ENCODE measurements at regions not wholly inside any gene's neighbourhood (a gene's known extent, or its start where the extent isn't known, plus 50 kb on each side); places are given as distances from the start of the nearest gene placed in this dataset.

DNA sequence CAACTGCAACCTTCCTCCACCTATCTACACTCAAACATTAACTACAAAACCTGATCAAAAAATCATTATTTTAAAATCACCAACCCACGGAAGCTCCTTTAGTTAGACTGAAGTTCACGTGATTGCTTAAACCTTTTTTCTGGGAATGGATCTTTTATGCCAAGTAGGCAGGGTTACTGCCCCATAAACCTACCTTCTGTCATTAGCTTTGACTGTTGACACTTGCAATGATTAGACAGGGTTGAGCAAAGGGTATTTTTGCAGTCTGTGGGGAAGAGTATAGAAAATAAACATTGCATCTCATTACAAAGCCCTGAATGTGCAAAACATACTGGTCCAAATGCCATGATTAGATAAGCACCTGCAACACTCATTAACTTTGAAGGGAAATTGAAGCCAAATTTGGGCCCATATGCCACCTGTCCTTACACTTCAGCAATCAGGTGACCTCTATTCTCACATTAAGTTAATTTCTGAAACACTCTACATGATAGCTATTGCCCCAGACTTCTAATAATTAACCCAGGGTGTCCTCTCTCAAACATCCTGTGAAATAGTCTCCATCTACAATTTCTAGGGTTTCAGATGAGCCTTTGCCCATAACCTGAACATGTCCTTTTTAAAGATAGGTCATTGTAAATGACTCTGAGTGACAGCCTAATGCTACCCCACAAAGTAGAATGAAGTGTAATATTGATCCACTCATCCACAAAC lies 156.0 kb upstream of the PLEKHG7 start:
- Histone ChIP-seq H3K9me3 (no peaks in the 10 kb centered on the region), H3K36me3 (no peaks in the 10 kb centered on the region), H3K4me3 (replicated peaks in 1 of 3) (no peak overlapping the region), H3K4me1 (peaks cover 23 to 28% of the 10 kb centered on the region in 2 donors), H3K27me3 (no peaks in the 10 kb centered on the region), H3K27ac (no peak overlapping the region)
- WGBS, 2 donors, result 94 to 96% methylated on average over 2 of the region's 2 CpGs
- TF ChIP-seq, protein P1, sequence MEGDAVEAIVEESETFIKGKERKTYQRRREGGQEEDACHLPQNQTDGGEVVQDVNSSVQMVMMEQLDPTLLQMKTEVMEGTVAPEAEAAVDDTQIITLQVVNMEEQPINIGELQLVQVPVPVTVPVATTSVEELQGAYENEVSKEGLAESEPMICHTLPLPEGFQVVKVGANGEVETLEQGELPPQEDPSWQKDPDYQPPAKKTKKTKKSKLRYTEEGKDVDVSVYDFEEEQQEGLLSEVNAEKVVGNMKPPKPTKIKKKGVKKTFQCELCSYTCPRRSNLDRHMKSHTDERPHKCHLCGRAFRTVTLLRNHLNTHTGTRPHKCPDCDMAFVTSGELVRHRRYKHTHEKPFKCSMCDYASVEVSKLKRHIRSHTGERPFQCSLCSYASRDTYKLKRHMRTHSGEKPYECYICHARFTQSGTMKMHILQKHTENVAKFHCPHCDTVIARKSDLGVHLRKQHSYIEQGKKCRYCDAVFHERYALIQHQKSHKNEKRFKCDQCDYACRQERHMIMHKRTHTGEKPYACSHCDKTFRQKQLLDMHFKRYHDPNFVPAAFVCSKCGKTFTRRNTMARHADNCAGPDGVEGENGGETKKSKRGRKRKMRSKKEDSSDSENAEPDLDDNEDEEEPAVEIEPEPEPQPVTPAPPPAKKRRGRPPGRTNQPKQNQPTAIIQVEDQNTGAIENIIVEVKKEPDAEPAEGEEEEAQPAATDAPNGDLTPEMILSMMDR (IDR thresholded peaks at IDR 0.05), result no peak
- no peak for TF ChIP-seq POLR2A (IDR thresholded peaks at IDR 0.05)
- intact Hi-C loops (cut with DNase I), result no loop called here
- DNase-seq, result no peak

DNA sequence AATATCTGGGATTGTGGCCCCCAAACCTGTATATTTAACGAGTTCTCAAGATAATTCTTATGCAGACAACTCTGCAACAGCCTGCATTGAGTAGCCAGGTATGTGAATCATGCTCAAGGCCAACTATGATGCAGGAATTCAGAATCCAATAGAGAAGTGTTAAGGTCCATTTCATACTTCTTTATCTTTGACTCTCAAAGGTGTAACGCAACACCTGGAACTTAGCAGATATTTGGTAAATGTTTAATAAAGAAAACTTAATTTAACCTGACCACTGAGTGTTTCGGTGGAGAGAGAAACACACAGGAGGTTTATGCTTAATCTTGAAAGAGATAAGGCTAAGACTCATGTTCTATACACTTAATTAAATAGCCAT lies 156.5 kb upstream of the PLEKHG7 start:
- no peak overlapping the region for H3K27ac ChIP-seq
- no peaks in the 10 kb centered on the region for H3K36me3 ChIP-seq
- intact Hi-C loops (cut with DNase I), result no loop called here
- no peaks in the 10 kb centered on the region for H3K9me3 ChIP-seq
- TF ChIP-seq, protein P1 (IDR thresholded peaks at IDR 0.05), result no peak
- no peak for TF ChIP-seq POLR2A (IDR thresholded peaks at IDR 0.05)
- no peak for DNase-seq
- no peaks in the 10 kb centered on the region for H3K27me3 ChIP-seq
- peaks cover 23 to 27% of the 10 kb centered on the region in 2 donors for H3K4me1 ChIP-seq
- 89 to 90% methylated on average over 3 of the region's 3 CpGs for WGBS, 2 donors
- no peak overlapping the region for H3K4me3 ChIP-seq (replicated peaks in 1 of 3)

DNA sequence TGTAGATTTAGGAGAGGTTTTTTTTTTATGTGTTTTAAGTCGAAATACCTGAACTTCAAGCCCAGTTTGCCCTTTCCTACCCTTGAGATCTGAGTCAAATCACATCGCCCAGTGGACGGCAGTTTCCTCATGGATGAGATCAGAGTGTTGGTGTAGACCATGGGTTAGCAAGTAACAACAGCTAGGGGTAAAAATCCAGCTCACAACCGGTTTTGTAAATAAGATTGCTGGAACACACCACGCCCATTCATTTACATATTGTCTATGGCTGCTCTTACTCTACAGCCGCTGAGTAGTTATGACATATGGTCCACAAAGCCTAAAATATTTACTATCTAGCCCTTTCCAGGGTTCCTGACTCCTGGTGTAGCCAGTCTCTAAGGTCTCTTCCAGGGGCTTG lies 158.5 kb upstream of the PLEKHG7 start:
- H3K9me3 ChIP-seq, result no peaks in the 10 kb centered on the region
- WGBS, 2 donors, result 79 to 92% methylated on average over 6 of the region's 6 CpGs
- peak overlapping the region; percentile 29 to 92 (median 73) for H3K27ac ChIP-seq
- no peak overlapping the region for H3K4me3 ChIP-seq (replicated peaks in 1 of 3)
- H3K36me3 ChIP-seq, result no peaks in the 10 kb centered on the region
- no peak for DNase-seq
- TF ChIP-seq, protein P1 (IDR thresholded peaks at IDR 0.05), result no peak
- no peak for TF ChIP-seq POLR2A (IDR thresholded peaks at IDR 0.05)
- H3K27me3 ChIP-seq, result no peaks in the 10 kb centered on the region
- intact Hi-C loops (cut with DNase I), result no loop called here
- peaks cover 27 to 41% of the 10 kb centered on the region in 2 donors for H3K4me1 ChIP-seq

DNA sequence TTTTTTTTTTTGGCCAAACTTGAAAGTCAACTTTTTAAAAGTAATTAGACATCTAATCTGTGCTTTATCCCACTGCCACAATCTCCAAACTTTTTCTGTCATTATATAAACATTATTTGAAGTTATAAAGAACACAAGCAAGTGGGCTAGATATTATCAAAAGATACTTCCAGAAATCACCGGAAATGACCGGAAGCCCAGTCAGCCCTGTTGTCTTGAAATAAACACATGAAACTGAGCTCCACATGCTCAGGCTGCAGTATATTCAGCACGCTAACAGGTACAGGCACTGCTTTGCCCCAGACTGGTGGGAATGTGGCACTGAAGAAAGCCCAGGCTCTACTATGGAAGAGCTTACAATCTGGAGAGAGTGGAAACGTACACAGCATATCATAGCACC lies 158.9 kb upstream of the PLEKHG7 start:
- Histone ChIP-seq H3K36me3 (no peaks in the 10 kb centered on the region), H3K4me3 (replicated peaks in 1 of 3) (no peak overlapping the region), H3K27ac (peak overlapping the region; percentile 29 to 92 (median 73)), H3K9me3 (no peaks in the 10 kb centered on the region), H3K27me3 (no peaks in the 10 kb centered on the region), H3K4me1 (peaks cover 27 to 41% of the 10 kb centered on the region in 2 donors)
- no peak for TF ChIP-seq POLR2A (IDR thresholded peaks at IDR 0.05)
- TF ChIP-seq, protein P1 (IDR thresholded peaks at IDR 0.05), result no peak
- 42 to 57% methylated on average over 4 of the region's 4 CpGs for WGBS, 2 donors
- DNase-seq, result peak; percentile 18 to 22
- intact Hi-C loops (cut with DNase I), result no loop called here

DNA sequence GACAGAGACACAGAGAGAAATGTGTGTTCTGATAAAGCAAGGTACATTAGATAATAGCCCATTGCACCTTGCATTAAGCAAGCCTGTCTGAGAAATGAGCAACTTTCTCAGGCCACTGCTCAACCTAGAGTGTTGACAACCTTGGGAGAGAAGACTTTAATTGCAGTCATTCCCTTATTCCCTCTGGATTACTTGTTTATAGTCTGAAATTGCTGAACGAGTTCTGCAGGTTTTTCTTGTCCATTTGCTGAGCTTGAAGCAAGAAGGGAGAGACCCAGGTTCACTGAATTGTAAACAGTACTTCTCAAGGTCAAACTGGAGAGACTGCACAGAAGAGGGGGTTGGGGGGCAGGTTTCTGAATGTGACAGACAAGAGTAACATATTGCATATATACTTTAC lies 159.4 kb upstream of the PLEKHG7 start:
- peak in 1 of 2 donors; percentile 20 for TF ChIP-seq POLR2A (IDR thresholded peaks at IDR 0.05)
- TF ChIP-seq, protein P1 (IDR thresholded peaks at IDR 0.05), result no peak
- Histone ChIP-seq H3K36me3 (no peaks in the 10 kb centered on the region), H3K4me3 (replicated peaks in 1 of 3) (no peak overlapping the region), H3K4me1 (peaks cover 27 to 41% of the 10 kb centered on the region in 2 donors), H3K9me3 (no peaks in the 10 kb centered on the region), H3K27me3 (no peaks in the 10 kb centered on the region), H3K27ac (peak overlapping the region; percentile 73 to 92 (median 91))
- peak; percentile 63 to 68 for DNase-seq
- intact Hi-C loops (cut with DNase I), result no loop called here
- WGBS, 2 donors, result 3 to 11% methylated on average over 1 of the region's 1 CpG

Measured in thyroid gland (tissue), 4 donors.